ENCODE measurements at regions not wholly inside any gene's neighbourhood (a gene's known extent, or its start where the extent isn't known, plus 50 kb on each side); places are given as distances from the start of the nearest gene placed in this dataset.

- no peak for TF ChIP-seq CTCF (IDR thresholded peaks at IDR 0.05)
- no peaks in the 10 kb centered on the region for H3K36me3 ChIP-seq
- no peak for DNase-seq (ENCODE audit: low spot score)
- H3K27ac ChIP-seq: no peak overlapping the region
- H3K4me3 ChIP-seq: no peak overlapping the region
- no peaks in the 10 kb centered on the region for H3K9me3 ChIP-seq
- H3K4me1 ChIP-seq: no peaks in the 10 kb centered on the region
- H3K27me3 ChIP-seq: no peaks in the 10 kb centered on the region
Measured at GRCh38 chr16:73831220-73831619, 465.4 kb upstream of the PSMD7 start.

- H3K9me3 ChIP-seq: no peaks in the 10 kb centered on the region
- H3K27ac ChIP-seq: no peak overlapping the region
- H3K4me1 ChIP-seq: no peaks in the 10 kb centered on the region
- no peak overlapping the region for H3K4me3 ChIP-seq
- no peaks in the 10 kb centered on the region for H3K36me3 ChIP-seq
- no peak for TF ChIP-seq CTCF (IDR thresholded peaks at IDR 0.05)
- DNase-seq (ENCODE audit: low spot score): no peak
- no peaks in the 10 kb centered on the region for H3K27me3 ChIP-seq
Measured at GRCh38 chr16:73823205-73823849, 473.3 kb upstream of the PSMD7 start.

- Histone ChIP-seq H3K4me3 (no peak overlapping the region), H3K27ac (no peak overlapping the region), H3K9me3 (no peaks in the 10 kb centered on the region), H3K27me3 (no peaks in the 10 kb centered on the region), H3K4me1 (no peaks in the 10 kb centered on the region), H3K36me3 (no peaks in the 10 kb centered on the region)
- no peak for TF ChIP-seq CTCF (IDR thresholded peaks at IDR 0.05)
- DNase-seq (ENCODE audit: low spot score): no peak
Measured at GRCh38 chr16:73817526-73818324, 478.9 kb upstream of the PSMD7 start.

- H3K4me1 ChIP-seq: no peaks in the 10 kb centered on the region
- H3K27ac ChIP-seq: no peak overlapping the region
- H3K36me3 ChIP-seq: no peaks in the 10 kb centered on the region
- DNase-seq (ENCODE audit: low spot score): no peak
- no peaks in the 10 kb centered on the region for H3K27me3 ChIP-seq
- peak overlapping the region in 1 of 2 donors; percentile 30 for H3K4me3 ChIP-seq
- H3K9me3 ChIP-seq: no peaks in the 10 kb centered on the region
- TF ChIP-seq CTCF (IDR thresholded peaks at IDR 0.05): no peak
Measured at GRCh38 chr16:73813527-73813926, 483.1 kb upstream of the PSMD7 start.

- no peak for DNase-seq (ENCODE audit: low spot score)
- H3K27me3 ChIP-seq: no peaks in the 10 kb centered on the region
- no peaks in the 10 kb centered on the region for H3K9me3 ChIP-seq
- H3K27ac ChIP-seq: no peak overlapping the region
- H3K36me3 ChIP-seq: no peaks in the 10 kb centered on the region
- no peaks in the 10 kb centered on the region for H3K4me1 ChIP-seq
- no peak overlapping the region for H3K4me3 ChIP-seq
- TF ChIP-seq CTCF (IDR thresholded peaks at IDR 0.05): no peak
Measured at GRCh38 chr16:73804456-73804855, 492.2 kb upstream of the PSMD7 start.
